GM12873 (cell line): ENCODE measurements at regions not wholly inside any gene's neighbourhood (a gene's known extent, or its start where the extent isn't known, plus 50 kb on each side); places are given as distances from the start of the nearest gene placed in this dataset.

Experiments used
- CTCF ChIP-seq: IDR thresholded peaks from 2 replicates; pipeline ENCODE4 v1.5.1; 2012; ENCODE audit warnings: low read depth, mild to moderate bottlenecking, moderate library complexity, low read length, control low read depth; ENCODE audit not compliant: insufficient read depth; ENCODE audit errors: missing control alignments

- TF ChIP-seq CTCF, result no peak
Measured at GRCh38 chr2:220070349-220070748, 442.9 kb downstream of the SLC4A3 start.

- no peak for TF ChIP-seq CTCF
Measured at GRCh38 chr2:220071696-220072095, 444.3 kb downstream of the SLC4A3 start.

GRCh38 chr2:220072669-220073220 is 445.3 kb downstream of the SLC4A3 start:
- no peak for TF ChIP-seq CTCF

- no peak for TF ChIP-seq CTCF
Measured at GRCh38 chr2:220075835-220076234, 448.4 kb downstream of the SLC4A3 start.

GRCh38 chr2:220076734-220077133 is 449.3 kb downstream of the SLC4A3 start:
- TF ChIP-seq CTCF, result no peak

GRCh38 chr2:220077488-220077887 is 450.1 kb downstream of the SLC4A3 start:
- TF ChIP-seq CTCF, result no peak

- no peak for TF ChIP-seq CTCF
Measured at GRCh38 chr2:220078439-220078838, 451.0 kb downstream of the SLC4A3 start.
